Right lobe of liver (tissue), 6 donors: ENCODE measurements at regions not wholly inside any gene's neighbourhood (a gene's known extent, or its start where the extent isn't known, plus 50 kb on each side); places are given as distances from the start of the nearest gene placed in this dataset.

Source experiments
- ATAC-seq, 4 donors: fragments of 200-7000 bp; cut with Tn5 transposase; one replicate each; pipeline ENCODE4 v1.9.1; 2020; ENCODE audit warnings: mild to moderate bottlenecking in 4 of 4, moderate library complexity in 4 of 4
- DNase-seq, 3 donors: peaks; one replicate each; pipeline ENCODE4 v3.0.0-alpha.2; 2020
- H3K27ac ChIP-seq, 3 donors: fragments of 200-600 bp; one replicate each; pipeline ENCODE4 v1.8.0; 2022
- H3K27me3 ChIP-seq, 2 donors: fragments of 200-600 bp; one replicate each; pipeline ENCODE4 v1.8.0; 2022
- H3K36me3 ChIP-seq, 4 donors: fragments of 200-600 bp; sonication (generic) in 1 of 4; one replicate each; pipeline versions ENCODE4 v1.5.1 to v1.8.0; 2017 to 2022; ENCODE audit warnings: control low read depth in 1 of 4
- H3K4me1 ChIP-seq, 4 donors: fragments of 200-600 bp; sonication (generic) in 1 of 4; one replicate each; pipeline versions ENCODE4 v1.5.1 to v1.8.0; 2017 to 2022; ENCODE audit warnings: control low read depth in 1 of 4
- H3K4me3 ChIP-seq, 3 donors: fragments of 200-600 bp; one replicate each; pipeline ENCODE4 v1.8.0; 2022
- H3K9me3 ChIP-seq, 4 donors: fragments of 200-600 bp; sonication (generic) in 1 of 4; one replicate each; pipeline versions ENCODE4 v1.5.1 to v1.8.0; 2017 to 2022; ENCODE audit warnings: control low read depth in 1 of 4
- POLR2A ChIP-seq: fragments of 450-650 bp; IDR thresholded peaks from one replicate; pipeline ENCODE4 v1.6.1; 2017; ENCODE audit warnings: antibody characterized with exemption, mild to moderate bottlenecking
- WGBS: methylation state at CpG from one replicate; pipeline ENCODE4 v1.1.6; 2018; ENCODE audit warnings: low coverage, low lambda C conversion rate; ENCODE audit not compliant: insufficient coverage; ENCODE audit errors: missing lambda C conversion rate; 5-methylcytosine and 5-hydroxymethylcytosine counted together
- intact Hi-C, 2 donors: fragments of 100-400 bp; cut with DNase I; formaldehyde crosslinking; loops; one replicate each; pipeline versions ENCODE4 v1.11.2 to v1.14.1; 2022
- TF ChIP-seq, protein P1 (sequence below), 4 donors: fragments of 200-600 bp in 3 of 4; fragments of 450-650 bp in 1 of 4; IDR thresholded peaks; one replicate each; pipeline versions ENCODE4 v1.5.1 to v1.8.0; 2016 to 2022; ENCODE audit warnings: antibody characterized with exemption in 4 of 4, mild to moderate bottlenecking in 2 of 4
- donor health status: DM: no; HTN: yes; CAD: no.
- donor health status: DM: no; HTN: no; CAD: no.
- donor health status: DM: no; HTN: no; CAD: no.
- donor health status: DM: no; HTN: yes; CAD: no.
- donor health status: DM: no; HTN: yes; CAD: no.

DNA sequence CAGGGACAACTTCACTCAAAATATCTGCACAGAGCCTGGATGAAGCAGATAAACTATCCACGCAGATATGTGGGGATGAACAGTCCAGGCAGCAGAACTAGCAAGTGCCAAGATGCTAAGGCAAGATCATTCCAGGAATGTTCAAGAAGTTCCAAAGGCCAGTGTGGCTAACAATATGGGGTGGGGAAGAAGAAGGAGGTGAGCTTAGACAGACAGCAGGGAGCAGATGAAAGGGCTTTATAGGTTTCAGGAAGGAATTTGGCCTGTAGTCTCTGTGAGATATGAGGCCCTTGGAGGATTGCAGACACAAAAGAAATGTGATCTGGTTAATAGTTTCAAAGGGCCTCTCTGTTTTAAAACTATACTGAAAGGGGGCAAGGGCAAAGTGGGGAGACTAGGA lies 63.5 kb upstream of the PPM1H start:
- TF ChIP-seq, protein P1, sequence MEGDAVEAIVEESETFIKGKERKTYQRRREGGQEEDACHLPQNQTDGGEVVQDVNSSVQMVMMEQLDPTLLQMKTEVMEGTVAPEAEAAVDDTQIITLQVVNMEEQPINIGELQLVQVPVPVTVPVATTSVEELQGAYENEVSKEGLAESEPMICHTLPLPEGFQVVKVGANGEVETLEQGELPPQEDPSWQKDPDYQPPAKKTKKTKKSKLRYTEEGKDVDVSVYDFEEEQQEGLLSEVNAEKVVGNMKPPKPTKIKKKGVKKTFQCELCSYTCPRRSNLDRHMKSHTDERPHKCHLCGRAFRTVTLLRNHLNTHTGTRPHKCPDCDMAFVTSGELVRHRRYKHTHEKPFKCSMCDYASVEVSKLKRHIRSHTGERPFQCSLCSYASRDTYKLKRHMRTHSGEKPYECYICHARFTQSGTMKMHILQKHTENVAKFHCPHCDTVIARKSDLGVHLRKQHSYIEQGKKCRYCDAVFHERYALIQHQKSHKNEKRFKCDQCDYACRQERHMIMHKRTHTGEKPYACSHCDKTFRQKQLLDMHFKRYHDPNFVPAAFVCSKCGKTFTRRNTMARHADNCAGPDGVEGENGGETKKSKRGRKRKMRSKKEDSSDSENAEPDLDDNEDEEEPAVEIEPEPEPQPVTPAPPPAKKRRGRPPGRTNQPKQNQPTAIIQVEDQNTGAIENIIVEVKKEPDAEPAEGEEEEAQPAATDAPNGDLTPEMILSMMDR (IDR thresholded peaks at IDR 0.05): no peak
- TF ChIP-seq POLR2A: no peak
- 75% methylated on average over 1 of the region's 1 CpG for WGBS

DNA sequence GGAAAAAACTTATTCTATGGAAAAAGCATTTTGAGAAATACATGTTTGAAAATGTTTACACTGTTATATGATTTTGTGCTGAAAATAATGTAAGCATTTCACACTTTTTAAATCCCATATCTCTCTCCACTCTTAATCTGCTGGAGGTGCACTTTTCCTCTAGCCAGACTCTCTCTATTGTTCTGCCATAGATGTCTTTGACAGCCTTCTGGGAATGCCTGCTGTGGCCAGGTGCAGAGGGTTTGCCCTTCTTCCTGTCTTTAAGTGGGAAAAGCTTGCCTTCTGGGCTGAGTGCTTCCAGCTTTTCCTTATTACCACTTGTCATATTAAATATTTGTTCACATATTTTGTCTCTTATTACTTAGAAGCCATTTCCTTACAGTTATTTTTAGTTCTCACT lies 60.1 kb upstream of the PPM1H start:
- H3K4me3 ChIP-seq: no peak overlapping the region
- TF ChIP-seq POLR2A: no peak
- TF ChIP-seq, protein P1 (IDR thresholded peaks at IDR 0.05): no peak
- H3K27ac ChIP-seq: no peak overlapping the region
- no peaks in the 10 kb centered on the region for H3K36me3 ChIP-seq
- no peaks in the 10 kb centered on the region for H3K9me3 ChIP-seq
- ATAC-seq (no peak), DNase-seq (no peak)
- H3K27me3 ChIP-seq: no peaks in the 10 kb centered on the region
- intact Hi-C loops: no loop called here
- H3K4me1 ChIP-seq: no peaks in the 10 kb centered on the region

More for the DNA sequence above, 63.5 kb upstream of the PPM1H start:
- Histone ChIP-seq H3K27ac (no peak overlapping the region), H3K27me3 (no peaks in the 10 kb centered on the region), H3K4me1 (no peaks in the 10 kb centered on the region), H3K36me3 (no peaks in the 10 kb centered on the region), H3K4me3 (no peak overlapping the region), H3K9me3 (no peaks in the 10 kb centered on the region)
- DNase-seq: no peak
- intact Hi-C loops: no loop called here
- ATAC-seq: no peak

DNA sequence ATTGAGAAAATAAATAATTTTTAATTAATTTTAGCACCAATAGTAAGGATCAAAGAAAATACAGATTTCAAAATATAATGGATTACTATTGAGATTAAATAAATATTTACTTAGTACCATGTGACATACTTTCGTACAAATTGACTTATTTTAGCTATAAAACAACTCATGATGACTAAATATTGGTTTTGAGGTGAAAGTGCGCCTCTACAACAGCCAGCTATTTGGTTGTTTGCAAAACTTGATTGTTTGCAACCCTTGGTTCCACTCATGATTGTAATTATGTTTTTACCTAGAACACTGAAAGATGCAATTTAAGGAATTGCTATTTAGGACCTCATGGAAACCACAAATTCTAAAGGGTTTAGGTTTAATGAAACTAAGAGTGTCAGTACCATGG lies 51.9 kb upstream of the PPM1H start:
- ATAC-seq (peak in 3 of 4 donors; percentile 28 to 43 (median 43)), DNase-seq (no peak)
- intact Hi-C loops: no loop called here
- no peak overlapping the region for H3K27ac ChIP-seq
- whole genome bisulfite sequencing: 17% methylated on average over 2 of the region's 2 CpGs
- TF ChIP-seq, protein P1 (IDR thresholded peaks at IDR 0.05): no peak
- no peak for TF ChIP-seq POLR2A
- H3K9me3 ChIP-seq: no peaks in the 10 kb centered on the region
- H3K4me1 ChIP-seq: no peaks in the 10 kb centered on the region
- H3K27me3 ChIP-seq: no peaks in the 10 kb centered on the region
- no peaks in the 10 kb centered on the region for H3K36me3 ChIP-seq
- H3K4me3 ChIP-seq: no peak overlapping the region
